GM21717 (cell line): ENCODE measurements at regions not wholly inside any gene's neighbourhood (a gene's known extent, or its start where the extent isn't known, plus 50 kb on each side); places are given as distances from the start of the nearest gene placed in this dataset.
"Not testable (repeated sequence)": the region's sequence is repeated elsewhere in the genome, so short reads cannot be mapped to it uniquely, and the experiment has no call there.

Experiments used
- ATAC-seq: cut with Tn5 transposase; IDR thresholded peaks from one replicate; pipeline ENCODE4 v1.9.1; 2021; ENCODE audit warnings: mild to moderate bottlenecking, moderate library complexity; ENCODE audit not compliant: unreplicated experiment

DNA sequence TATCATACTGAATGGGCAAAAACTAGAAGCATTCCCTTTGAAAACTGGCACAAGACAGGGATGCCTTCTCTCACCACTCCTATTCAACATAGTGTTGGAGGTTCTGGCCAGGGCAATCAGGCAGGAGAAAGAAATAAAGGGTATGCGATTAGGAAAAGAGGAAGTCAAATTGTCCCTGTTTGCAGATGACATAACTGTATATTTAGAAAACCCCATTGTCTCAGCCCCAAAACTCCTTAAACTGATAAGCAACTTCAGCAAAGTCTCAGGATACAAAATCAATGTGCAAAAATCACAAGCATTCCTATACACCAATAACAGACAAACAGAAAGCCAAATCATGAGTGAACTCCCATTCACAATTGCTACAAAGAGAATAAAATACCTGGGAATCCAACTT is 52.5 kb upstream of the CCDC71L start:
- ATAC-seq = not testable (repeated sequence)

DNA sequence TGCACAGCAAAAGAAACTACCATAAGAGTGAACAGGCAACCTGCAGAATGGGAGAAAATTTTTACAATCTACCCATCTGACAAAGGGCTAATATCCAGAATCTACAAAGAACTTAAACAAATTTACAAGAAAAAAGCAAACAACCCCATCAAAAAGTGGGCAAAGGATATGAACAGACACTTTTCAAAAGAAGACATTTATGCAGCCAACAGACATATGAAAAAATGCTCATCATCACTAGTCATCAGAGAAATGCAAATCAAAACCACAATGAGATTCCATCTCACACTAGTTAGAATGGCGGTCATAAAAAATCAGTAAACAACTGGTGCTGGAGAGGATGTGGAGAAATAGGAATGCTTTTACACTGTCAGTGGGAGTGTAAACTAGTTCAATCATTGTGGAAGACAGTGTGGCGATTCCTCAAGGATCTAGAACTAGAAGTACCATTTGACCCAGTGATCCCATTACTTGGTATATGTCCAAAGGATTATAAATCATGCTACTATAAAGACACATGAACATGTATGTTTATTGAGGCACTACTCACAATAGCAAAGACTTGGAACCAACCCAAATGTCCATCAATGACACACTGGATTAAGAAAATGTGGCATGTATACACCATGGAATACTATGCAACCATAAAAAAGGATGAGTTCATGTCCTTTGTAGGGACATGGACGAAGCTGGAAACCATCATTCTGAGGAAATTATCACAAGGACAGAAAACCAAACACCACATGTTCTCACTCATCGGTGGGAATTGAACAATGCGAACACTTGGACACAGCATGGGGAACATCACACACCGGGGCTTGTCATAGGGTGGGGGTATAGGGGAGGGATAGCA is 53.9 kb upstream of the CCDC71L start:
- ATAC-seq = not testable (repeated sequence)

DNA sequence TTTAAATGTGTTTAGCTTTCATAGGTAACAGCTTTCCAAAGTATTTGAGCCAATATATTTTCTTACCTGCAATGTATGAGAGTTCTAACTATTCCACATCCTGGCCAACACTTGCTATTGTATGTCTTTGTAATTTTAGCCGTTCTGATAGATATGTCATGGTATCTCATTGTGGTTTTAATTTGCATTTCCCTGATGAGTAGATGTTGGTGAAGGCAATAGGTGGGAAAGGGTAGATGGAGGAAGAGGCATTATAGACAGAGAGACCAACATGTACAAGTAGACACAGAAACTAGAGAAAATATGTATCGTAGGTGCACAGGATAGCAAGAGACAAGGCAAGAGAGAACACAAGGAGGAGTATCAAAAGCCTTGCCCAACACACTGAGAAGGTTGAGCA is 54.8 kb upstream of the CCDC71L start:
- no peak for ATAC-seq

DNA sequence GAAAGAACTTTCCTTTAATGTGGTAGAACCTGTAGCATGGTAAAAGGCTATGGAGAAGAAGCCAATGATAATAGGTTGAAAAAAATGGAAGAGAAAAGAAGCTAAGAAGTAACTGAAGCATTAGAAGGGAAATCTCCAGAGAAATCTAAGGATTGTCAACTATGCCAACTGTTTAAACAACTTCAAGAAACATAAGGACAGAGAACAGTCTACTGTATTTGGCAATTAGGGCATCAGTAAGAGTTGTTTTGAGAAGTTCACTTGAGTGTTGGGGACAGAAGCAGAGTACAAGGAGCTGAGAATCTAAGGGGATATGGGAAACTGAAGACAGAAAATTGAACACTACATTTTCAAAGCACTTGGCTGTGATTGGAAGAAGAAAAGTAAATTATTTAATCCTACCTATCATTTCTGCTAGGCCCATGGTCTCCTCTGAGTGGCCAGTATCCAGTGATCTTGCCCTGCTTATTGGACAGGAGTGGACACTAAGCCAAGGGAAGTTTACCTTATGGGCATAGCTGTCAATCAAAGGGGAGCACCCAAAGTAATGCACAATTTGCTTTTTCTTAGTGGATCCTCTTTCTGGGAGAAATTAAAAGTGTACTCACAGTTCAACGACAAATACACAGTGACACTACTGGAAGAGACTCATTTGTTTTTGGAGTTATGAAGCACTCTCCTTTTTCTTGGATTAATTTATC is 56.4 kb upstream of the CCDC71L start:
- ATAC-seq = no peak

DNA sequence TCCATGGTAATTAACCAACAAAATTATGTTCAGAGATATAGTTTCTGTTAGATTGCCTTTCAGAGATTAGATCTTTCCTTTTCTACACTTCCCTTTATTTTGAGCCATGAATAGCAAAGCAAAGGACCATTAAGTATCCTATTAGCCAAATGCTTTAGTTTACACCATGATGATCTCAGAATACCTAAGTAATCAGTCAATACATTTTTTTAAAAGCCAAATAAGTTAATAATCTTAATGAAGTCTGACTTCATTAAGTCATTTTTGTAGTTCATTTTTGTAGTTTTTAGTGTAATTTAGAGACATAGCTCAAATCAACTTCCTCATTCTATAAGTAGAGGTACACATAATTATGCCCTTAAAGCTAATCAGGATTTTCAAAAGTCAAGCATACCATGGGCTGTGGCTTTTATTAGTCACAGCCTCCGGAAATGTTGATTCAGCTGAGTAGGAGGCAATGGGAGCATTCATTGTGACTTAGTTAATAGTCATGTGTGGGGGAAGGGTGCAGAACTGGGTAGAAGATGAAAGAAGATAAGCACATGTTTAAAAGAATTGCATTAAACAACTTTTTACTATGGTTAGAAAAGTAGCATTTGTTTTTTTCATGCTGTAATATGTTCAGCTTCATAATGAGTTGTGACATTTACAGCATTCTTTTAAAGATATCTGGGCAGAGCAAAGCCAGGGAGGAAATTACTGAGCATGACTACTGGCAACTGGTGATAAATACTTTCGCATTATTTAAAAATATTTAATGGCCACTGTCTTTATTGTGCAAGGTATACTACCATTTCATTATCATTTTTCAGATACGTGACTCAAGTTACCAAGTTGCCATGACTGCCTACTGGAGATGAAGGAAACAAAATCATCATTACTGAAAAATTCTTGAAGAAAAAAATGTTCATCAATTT is 57.3 kb upstream of the CCDC71L start:
- peak; percentile 82 for ATAC-seq

DNA sequence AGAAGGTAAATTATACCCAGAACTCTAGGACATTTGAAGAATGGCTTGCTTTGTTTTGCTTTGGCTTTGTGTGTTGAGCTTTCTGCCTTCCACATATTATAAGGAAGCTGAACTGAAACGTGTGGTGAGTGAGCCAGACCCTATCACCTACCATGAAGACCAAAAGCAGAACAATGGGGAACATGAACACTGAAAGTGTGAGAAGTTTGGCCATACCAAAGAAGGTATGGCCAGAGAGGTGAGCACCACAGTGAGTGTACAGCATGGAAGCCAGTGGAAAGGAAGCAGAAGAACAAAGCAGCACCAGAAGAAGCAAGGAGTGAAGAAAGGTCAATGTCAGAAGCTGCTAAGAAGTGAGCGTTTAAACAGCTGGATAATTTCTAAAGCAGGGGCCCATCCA is 59.7 kb upstream of the CCDC71L start:
- ATAC-seq = no peak

DNA sequence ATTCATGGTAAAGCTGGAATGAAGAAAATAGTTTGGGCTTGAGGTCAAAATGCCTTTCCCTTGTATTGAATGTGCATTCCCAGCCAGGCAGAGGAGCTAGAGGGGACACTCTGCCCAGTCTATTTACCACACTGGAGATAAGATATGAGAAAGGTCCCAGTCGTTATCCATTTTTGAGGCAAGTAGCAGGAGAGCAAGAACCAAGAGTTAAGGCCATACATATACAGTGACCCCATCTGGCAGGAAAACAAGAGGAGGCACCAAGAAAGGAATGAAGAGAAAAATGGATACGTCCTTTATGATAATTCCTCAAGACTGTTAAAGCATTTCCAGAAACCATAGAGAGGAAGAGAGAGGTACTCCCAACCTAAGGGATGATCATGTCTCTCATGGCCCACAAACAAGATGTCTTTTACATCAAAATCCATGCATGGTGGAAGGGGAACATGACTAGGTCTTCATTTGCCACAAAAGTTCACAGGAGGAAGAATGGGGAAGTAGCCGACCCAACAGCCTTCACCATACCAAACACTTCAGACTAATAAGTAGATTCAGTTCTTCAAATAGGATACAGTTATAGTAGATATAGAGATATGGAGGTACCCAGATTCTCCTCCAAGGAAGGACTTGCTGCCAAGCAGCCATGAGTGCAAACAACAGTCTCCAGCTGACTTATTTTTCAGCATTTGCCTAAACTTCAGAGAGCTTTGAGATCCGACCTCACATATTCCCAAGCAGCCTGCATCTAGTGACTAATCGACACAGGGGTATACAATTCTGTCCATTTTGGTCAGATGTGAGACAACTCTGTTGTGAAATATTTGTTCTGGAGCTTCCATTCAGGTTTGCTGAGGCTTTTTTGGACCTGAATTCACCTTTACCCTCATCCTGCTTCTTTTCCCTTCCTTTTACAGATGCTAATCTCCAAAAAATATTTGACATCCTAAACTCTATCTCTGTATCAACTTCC is 61.1 kb upstream of the CCDC71L start:
- no peak for ATAC-seq

DNA sequence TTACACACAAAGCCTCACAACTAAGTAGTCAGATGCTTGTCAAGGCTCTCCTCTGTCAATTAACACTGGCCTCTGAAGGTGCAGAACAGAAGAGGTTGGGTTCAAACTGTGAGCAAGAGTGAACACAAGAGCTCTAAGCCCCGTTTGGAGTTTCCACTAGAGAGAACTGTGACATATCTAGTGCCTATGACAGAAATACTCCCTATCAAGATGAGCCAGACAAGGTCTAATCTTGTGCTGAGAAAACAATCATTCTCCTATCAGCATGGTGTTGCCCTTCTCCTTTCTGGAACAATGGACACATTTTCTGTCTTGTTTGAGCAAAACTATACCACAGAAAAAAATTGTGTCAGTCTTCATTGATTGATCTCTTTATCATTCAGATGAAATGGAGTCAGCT is 62.4 kb upstream of the CCDC71L start:
- ATAC-seq = no peak

DNA sequence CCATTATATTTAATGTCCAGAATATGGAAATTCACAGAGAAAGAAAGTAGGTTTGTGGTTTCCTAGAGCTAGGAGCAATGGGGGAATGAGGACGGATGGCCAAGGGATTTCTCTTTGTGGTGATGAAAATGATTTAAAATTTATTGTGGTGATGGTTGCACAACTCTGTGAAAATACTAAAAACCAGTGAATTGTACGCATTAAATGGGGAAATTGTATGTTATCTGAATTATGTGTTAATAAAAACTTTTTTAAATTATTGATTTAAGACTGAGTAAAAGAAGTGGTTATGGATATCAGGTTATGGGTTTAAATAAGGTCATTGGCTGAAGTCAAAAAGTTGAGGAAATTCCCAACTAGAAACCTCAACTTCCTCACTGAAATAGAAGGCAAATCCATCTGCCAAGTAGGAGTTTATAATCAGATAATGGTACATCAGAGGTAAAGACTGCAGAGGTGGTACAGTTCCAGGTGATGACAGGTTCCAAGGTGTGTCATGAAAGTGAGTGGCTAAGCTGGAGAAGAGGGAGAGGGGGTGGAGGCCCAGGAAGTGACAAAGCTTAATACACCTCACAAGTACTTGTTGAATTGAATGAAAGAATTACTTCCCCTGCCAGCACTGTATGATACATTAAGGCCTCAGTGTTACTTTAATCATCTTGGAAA is 68.9 kb upstream of the CCDC71L start:
- ATAC-seq = no peak

DNA sequence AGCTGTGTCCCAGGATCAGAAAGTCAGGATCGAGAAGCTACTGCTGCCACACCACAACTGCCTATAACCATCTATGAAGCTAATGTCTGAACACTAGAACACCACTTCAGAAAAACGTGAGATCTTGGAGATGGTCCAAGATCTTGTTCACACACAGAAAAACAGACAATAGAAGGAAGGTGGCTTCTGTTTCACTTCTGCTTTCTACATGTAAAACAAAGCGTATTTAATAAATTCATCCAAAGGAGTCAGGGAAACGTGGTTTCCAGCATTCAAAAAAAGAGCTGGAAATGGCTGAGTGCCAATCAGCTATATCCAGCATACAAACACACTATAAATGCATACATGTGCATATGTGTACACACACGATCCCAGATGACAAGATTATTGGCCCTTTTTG is 70.2 kb upstream of the CCDC71L start:
- peak; percentile 78 for ATAC-seq

DNA sequence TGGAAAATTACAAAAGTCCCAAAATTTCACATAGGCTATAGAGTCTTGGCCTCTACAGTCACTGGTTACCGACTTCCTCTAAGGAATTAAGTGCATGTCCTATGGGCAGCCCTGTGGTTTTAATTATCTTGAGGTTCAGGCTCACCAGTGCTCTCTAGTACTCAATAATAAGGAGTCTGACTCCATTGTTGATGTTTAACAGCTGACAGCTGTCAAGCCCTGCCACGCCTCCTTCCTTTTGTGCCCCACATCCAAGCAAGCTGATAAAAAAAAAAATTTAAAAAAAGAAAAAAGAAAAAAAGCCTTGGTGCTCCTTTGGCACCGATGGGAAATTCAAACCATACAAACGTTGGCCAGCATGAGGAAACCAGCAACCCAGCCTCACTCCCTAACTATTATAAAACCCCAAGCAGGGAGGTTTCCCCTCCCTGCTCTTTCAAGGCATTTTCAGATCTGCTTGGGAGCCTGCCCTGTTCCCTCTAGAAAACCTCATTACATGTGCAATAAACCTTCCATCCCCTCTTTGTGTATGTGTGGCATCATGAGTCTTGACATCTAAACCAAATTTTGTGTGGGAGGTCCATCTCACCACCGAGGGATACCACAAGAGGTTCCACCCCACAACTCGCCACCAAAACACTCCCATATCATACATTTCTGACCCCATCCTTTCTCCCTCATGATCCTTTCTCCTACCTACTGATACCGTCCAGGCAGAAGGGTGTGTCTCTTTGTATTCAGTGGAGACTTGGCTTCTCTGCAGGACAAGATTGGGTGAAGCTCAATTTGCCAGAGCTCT is 70.9 kb upstream of the CCDC71L start:
- ATAC-seq = no peak

DNA sequence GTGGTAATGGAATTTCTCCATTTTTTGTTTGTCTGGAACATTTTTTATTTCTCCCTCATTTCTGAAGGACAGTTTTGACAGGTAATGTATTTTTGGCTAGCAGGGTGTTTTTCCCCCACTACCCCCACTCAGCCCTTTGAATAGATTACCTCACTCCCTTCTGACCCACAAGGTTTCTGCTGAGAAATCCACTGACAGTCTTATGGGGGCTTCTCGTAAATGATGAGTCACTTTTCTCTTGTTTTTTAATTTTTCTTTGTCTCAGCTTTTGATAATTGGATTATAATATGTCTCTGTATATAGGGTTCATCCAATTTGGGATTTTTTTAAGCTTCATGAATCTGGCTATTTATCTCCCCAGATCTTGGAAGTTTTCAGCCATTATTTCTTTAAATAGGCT is 74.7 kb upstream of the CCDC71L start:
- ATAC-seq = no peak

DNA sequence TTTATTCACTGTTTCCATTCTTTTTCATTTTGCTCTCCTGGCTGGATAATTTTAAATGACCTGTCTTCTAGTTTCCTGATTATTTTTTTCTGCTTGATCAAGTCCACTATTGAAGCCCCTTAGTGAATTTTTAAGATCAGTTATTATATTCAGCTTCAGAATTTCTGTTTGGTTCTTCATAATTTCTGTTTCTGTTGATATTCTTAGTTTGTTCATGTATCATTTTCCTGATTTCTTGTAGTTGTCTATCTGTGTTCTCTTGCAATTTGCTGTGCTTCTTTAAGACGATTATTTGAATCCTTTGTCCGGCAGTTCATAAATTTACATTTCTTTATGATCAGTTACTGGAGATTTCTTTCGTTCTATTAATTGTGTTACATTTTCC is 75.2 kb upstream of the CCDC71L start:
- no peak for ATAC-seq

DNA sequence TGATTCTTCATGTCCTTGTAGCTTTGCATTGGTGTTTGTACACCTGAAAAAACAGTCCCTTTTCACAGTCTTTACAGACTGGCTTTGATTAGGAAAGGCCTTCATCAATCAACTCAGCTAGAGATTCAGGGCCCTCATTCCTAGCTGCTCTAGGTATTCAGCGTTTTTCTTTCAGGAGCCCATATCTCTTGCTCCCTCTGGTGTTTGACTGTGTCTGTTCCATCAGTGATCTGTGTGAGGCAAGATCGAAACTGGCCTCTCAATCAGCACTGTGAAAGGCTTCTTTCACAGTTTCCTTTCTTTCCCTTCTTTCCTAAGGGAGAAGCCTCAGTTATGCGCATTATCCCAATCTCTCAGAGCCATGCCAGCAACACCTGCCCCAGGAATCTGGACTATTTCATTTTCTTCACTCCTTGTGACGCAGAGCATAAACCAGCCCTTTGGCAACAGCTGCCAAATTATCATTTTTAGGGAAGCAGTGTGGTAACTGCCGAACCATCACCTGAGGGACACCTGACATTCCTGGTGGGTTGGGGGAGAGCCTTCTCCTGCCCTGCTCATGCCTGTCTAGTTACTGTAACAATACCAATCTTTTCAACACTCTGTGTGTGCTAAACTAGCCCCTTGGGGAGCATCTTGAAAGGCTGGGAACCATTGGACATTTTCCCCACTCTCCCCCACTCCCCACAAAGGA is 75.7 kb upstream of the CCDC71L start:
- peak; percentile 78 for ATAC-seq

DNA sequence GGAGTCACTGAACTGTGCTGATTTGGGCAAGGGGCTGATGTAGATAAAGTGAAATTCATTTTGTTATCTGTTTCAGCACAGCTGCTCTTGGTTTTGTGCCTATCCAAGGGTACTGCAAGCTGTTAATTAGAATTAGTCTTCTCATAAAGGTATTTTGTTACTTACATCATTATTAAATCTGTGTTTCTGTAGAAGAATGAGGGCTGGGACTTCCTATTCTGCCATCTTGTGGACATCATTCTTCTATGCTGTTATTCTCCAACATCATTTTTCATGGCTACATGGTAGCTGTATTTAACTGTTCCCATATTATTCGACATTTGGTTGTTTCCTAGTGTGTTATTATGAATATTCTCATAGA is 76.2 kb upstream of the CCDC71L start:
- peak; percentile 11 for ATAC-seq

DNA sequence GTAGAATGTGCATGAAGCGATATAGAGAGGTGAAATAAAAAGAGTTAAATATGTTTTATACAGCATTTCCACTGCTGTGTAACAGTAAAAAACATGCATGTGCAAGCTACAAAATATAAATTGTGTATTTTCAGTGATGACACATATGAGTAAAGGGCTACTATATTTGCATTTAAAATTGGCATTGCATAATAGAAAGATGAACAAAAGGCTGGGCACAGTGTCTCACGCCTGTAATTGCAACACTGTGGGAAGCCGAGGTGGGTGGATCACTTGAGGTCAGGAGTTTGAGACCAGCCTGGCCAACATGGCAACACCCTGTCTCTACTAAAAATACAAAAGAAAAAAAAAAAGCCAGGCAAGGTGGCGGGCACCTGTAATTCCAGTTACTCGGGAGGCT is 79.8 kb upstream of the CCDC71L start:
- ATAC-seq = no peak

DNA sequence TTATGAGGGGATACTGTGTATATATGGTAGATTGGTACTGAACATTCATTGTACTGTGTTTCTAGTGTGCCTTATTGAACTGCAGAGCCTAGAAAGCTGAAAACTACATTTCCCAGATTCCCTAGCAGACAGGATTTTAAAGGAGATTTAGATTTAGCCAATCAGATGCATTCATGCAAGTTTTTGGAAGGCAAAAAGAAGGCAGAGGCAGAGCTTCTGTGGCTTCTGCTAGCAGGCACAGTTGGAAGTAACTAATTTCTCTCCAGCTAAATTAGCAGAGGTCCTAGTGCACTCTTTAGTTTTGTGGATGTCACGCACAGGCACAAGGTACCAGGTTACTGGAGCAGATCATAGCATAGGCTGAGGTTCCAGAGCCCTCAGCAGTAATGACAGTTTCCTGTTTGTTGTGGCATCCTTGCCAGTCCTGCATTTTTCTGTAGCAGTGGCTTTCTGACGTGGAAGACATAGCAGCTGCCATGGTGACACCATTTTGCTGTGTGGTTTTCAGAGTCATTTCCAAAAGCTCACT is 83.7 kb upstream of the CCDC71L start:
- no peak for ATAC-seq

DNA sequence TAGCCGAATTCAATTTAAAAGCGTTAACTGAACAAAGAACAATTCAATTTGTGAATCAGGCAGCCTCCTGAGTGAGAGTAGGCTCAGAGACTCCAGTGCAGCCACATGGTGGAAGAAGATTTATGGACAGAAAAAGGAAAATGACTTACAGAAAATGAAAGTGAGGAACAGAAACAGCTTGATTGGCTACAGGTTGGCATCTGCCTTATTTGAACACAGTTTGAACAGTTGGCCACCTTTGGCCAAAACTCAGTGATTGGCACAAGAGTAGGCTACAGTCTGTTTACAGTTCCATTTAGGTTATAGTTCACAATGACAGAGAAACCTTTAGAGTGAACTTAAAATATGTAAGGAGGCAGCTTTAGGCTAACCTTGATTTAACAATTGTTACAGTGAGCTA is 86.3 kb upstream of the CCDC71L start:
- ATAC-seq = not testable (repeated sequence)
